ENCODE measurements at regions not wholly inside any gene's neighbourhood (a gene's known extent, or its start where the extent isn't known, plus 50 kb on each side); places are given as distances from the start of the nearest gene placed in this dataset.

GRCh38 chr2:8535821-8536685 lies 145.8 kb upstream of the ID2 start:
- TF ChIP-seq, protein P1, sequence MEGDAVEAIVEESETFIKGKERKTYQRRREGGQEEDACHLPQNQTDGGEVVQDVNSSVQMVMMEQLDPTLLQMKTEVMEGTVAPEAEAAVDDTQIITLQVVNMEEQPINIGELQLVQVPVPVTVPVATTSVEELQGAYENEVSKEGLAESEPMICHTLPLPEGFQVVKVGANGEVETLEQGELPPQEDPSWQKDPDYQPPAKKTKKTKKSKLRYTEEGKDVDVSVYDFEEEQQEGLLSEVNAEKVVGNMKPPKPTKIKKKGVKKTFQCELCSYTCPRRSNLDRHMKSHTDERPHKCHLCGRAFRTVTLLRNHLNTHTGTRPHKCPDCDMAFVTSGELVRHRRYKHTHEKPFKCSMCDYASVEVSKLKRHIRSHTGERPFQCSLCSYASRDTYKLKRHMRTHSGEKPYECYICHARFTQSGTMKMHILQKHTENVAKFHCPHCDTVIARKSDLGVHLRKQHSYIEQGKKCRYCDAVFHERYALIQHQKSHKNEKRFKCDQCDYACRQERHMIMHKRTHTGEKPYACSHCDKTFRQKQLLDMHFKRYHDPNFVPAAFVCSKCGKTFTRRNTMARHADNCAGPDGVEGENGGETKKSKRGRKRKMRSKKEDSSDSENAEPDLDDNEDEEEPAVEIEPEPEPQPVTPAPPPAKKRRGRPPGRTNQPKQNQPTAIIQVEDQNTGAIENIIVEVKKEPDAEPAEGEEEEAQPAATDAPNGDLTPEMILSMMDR (IDR thresholded peaks at IDR 0.05 in 4 of 5, conservative IDR thresholded peaks at IDR 0.05 in 1 of 5): no peak
- TF ChIP-seq POLR2A (IDR thresholded peaks at IDR 0.05): no peak
